Thyroid gland (tissue), 4 donors: ENCODE measurements at regions not wholly inside any gene's neighbourhood (a gene's known extent, or its start where the extent isn't known, plus 50 kb on each side); places are given as distances from the start of the nearest gene placed in this dataset.

Source experiments
- DNase-seq, 2 donors: peaks; one replicate each; pipeline ENCODE4 v3.0.0-alpha.2; 2019
- H3K27ac ChIP-seq, 3 donors: fragments of 200-600 bp; sonication (generic); 1 replicate in 2 of 3; 2 replicates in 1 of 3; pipeline ENCODE4 v1.5.1; 2016 to 2019; ENCODE audit warnings: mild to moderate bottlenecking in 1 of 3, moderate library complexity in 1 of 3
- H3K27me3 ChIP-seq: fragments of 200-600 bp; sonication (generic); one replicate; pipeline ENCODE4 v1.5.1; 2019
- H3K36me3 ChIP-seq, 2 donors: fragments of 200-600 bp; sonication (generic); one replicate each; pipeline ENCODE4 v1.5.1; 2016 to 2019
- H3K4me1 ChIP-seq, 2 donors: fragments of 200-600 bp; sonication (generic); one replicate each; pipeline ENCODE4 v1.5.1; 2017 to 2019
- H3K4me3 ChIP-seq, 3 donors: fragments of 200-600 bp; sonication (generic); replicated peaks in 1 of 3; 1 replicate in 2 of 3; 2 replicates in 1 of 3; pipeline ENCODE4 v1.5.1; 2016; ENCODE audit warnings: mild to moderate bottlenecking in 1 of 3
- H3K9me3 ChIP-seq: fragments of 200-600 bp; sonication (generic); one replicate; pipeline ENCODE4 v1.5.1; 2017
- POLR2A ChIP-seq, 2 donors: fragments of 450-650 bp; IDR thresholded peaks; one replicate each; pipeline ENCODE4 v1.6.1; 2017; ENCODE audit warnings: antibody characterized with exemption in 2 of 2, mild to moderate bottlenecking in 2 of 2, moderate library complexity in 1 of 2
- WGBS, 2 donors: methylation state at CpG; one replicate each; pipeline ENCODE4 v1.1.5; 2017; 5-methylcytosine and 5-hydroxymethylcytosine counted together
- intact Hi-C: fragments of 100-400 bp; cut with DNase I; formaldehyde crosslinking; loops from one replicate; pipeline ENCODE4 v1.15.1; 2023
- TF ChIP-seq, protein P1 (sequence below), 6 experiments: fragments of 200-600 bp in 3 of 6; fragments of 450-650 bp in 3 of 6; sonication (generic) in 3 of 6; IDR thresholded peaks; one replicate each; pipeline ENCODE4 v1.5.1; 2016 to 2019; ENCODE audit warnings: antibody characterized with exemption in 6 of 6, mild to moderate bottlenecking in 2 of 6, inconsistent platforms in 1 of 6, moderate library complexity in 1 of 6

DNA sequence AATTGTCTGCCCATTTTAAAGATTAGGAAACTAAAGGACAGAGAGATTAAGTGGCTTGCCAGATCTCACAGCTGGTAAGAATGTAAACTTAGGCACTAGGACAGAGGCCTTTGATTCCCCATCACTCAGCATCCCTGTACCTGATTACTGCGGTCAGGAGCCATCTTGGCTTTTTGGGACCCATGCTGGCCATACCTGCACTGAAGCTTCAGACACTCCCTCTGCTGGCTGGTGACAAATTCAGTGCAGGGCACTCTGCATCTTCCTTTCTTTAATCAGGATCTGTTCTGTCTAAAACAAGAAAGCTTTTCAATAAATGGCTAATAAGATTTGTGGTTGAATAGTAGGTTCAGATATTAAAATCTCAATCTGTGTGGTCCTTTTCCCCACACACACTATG is 215.5 kb upstream of the RORB start:
- H3K36me3 ChIP-seq, result no peaks in the 10 kb centered on the region
- TF ChIP-seq, protein P1, sequence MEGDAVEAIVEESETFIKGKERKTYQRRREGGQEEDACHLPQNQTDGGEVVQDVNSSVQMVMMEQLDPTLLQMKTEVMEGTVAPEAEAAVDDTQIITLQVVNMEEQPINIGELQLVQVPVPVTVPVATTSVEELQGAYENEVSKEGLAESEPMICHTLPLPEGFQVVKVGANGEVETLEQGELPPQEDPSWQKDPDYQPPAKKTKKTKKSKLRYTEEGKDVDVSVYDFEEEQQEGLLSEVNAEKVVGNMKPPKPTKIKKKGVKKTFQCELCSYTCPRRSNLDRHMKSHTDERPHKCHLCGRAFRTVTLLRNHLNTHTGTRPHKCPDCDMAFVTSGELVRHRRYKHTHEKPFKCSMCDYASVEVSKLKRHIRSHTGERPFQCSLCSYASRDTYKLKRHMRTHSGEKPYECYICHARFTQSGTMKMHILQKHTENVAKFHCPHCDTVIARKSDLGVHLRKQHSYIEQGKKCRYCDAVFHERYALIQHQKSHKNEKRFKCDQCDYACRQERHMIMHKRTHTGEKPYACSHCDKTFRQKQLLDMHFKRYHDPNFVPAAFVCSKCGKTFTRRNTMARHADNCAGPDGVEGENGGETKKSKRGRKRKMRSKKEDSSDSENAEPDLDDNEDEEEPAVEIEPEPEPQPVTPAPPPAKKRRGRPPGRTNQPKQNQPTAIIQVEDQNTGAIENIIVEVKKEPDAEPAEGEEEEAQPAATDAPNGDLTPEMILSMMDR (IDR thresholded peaks at IDR 0.05), result no peak
- TF ChIP-seq POLR2A (IDR thresholded peaks at IDR 0.05), result no peak
- no peak for DNase-seq
- WGBS, 2 donors, result 95 to 100% methylated on average over 1 of the region's 1 CpG
- no peak overlapping the region for H3K4me3 ChIP-seq
- peaks cover 0 to 5% of the 10 kb centered on the region in 2 donors for H3K4me1 ChIP-seq
- no peaks in the 10 kb centered on the region for H3K9me3 ChIP-seq
- intact Hi-C loops, result no loop called here
- no peaks in the 10 kb centered on the region for H3K27me3 ChIP-seq
- H3K27ac ChIP-seq, result no peak overlapping the region

DNA sequence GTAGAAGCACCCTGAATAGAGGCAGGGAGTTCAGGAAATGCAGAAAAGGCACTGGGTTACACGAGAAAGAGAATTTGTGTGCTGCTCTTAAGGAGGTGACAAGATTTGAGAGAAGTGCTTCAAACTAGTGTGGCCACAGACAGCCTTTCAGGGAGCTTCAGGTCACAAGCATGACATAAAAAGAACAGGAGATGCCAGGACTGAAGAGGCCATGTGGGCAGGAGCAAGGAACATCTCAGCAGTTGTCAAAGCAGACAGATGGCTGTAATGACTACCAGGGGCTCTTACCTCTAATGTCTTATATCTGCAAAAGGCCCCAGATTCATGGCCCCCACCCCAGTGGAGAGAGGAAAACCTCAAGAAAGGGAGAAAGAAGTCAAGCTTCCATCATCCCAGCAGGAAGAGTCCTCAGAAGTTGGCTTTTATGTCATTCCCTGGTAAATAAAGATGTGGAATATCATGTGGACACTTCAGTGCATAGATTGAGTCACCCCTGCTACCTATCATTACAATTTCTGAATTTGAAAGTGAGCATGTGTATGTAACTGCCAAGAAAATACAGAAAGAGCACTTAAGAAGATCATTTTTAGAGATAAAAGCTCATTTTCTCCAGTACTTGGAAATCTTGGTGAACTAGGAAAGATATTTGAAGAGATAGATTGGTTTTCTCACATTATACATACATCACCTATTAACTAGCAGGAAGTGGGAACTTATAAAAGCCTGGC is 214.4 kb upstream of the RORB start:
- TF ChIP-seq POLR2A (IDR thresholded peaks at IDR 0.05), result no peak
- TF ChIP-seq, protein P1 (IDR thresholded peaks at IDR 0.05), result no peak
- intact Hi-C loops, result no loop called here
- Histone ChIP-seq H3K36me3 (no peaks in the 10 kb centered on the region), H3K27me3 (no peaks in the 10 kb centered on the region), H3K27ac (no peak overlapping the region), H3K9me3 (no peaks in the 10 kb centered on the region), H3K4me3 (no peak overlapping the region), H3K4me1 (peaks cover 0 to 5% of the 10 kb centered on the region in 2 donors)
- no peak for DNase-seq
- 0 to 63% methylated on average over 1 of the region's 1 CpG for WGBS, 2 donors

DNA sequence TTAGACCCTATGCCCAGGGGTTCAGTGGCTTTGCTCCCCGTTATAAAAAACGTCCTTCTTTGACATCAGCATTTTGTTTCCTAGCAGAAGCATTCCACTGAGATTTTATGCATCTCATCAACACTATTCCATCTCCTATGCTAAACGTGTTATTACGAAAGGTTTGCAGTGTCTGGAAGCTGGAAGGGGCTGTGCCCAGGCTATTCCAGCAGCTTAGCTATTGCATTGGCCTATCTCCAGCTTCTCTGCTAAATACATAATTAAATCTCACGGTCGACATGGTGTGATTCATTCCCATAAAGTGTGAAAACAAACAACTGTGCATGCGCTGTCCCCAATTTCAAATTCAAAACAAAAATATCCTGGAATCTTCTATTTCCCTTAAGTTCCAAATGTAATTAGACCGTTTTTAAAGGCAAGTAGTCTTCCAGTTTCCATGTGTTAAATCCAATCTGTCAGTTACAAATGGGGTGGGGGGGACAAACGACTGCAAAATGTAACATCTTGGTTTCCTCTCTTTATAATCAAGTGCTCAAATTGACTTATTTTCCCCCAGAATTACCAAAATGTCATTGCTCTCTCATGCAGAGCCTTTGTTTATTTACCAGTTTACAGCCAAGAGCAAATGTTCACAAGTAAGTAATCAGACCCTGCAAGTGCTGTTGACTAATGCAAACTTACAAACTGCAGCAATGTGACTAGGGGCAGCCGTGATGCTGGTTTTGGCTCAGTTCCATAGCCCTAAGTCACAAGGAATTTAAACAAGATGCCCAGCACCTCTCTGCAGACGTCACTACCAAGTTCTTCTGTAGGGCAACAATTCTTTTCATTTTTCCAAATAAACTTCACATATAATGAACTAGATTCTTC is 212.3 kb upstream of the RORB start:
- Histone ChIP-seq H3K9me3 (no peaks in the 10 kb centered on the region), H3K36me3 (no peaks in the 10 kb centered on the region), H3K4me3 (no peak overlapping the region), H3K27me3 (no peaks in the 10 kb centered on the region), H3K27ac (no peak overlapping the region), H3K4me1 (peaks cover 0 to 5% of the 10 kb centered on the region in 2 donors)
- intact Hi-C loops, result no loop called here
- 32 to 34% methylated on average over 11 of the region's 11 CpGs for WGBS, 2 donors
- TF ChIP-seq POLR2A (IDR thresholded peaks at IDR 0.05), result no peak
- TF ChIP-seq, protein P1 (IDR thresholded peaks at IDR 0.05), result no peak
- DNase-seq, result no peak

DNA sequence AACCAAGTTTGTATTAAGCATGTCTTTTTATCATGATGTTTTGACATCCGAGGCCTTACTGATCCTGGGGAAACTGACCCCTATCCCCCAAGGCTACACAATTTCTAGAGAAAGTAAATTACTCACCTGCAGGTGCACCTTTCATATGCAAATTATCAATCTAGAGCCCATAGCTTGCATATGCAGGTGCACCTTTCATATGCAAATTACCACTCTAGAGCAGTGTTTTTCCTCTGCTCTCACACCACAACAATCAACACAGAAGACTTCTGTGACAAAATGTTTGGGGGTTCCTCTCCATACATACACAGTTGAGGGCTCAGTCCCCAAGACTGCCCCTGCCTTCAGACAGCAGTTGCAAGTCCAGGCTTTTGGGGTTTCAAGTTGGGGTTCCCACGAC is 203.7 kb upstream of the RORB start:
- no peaks in the 10 kb centered on the region for H3K9me3 ChIP-seq
- no peak overlapping the region for H3K4me3 ChIP-seq
- 90 to 94% methylated on average over 2 of the region's 2 CpGs for WGBS, 2 donors
- no peak for TF ChIP-seq POLR2A (IDR thresholded peaks at IDR 0.05)
- TF ChIP-seq, protein P1 (IDR thresholded peaks at IDR 0.05), result no peak
- H3K36me3 ChIP-seq, result no peaks in the 10 kb centered on the region
- no peak for DNase-seq
- intact Hi-C loops, result no loop called here
- no peaks in the 10 kb centered on the region for H3K27me3 ChIP-seq
- no peaks in the 10 kb centered on the region for H3K4me1 ChIP-seq
- no peak overlapping the region for H3K27ac ChIP-seq

DNA sequence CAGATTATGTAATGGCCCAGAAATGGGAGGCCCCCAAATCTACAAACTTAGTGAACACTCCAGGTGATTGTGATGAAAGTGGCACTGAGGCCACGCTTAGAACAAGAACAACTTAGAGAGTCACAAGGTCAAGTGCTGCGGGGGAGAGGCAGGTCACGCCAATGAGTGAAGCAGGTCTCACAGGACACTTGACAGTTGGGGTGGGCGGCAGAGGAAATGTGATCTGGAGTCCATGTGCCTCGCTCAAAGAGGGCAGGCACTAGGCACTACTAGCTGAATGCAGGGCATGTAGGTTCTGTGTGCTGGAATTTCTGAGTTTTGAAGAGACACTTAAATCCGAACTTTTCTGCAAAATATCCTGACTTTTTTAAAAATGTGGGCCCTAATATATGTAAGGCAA is 193.2 kb upstream of the RORB start:
- no peak for DNase-seq
- Histone ChIP-seq H3K27ac (no peak overlapping the region), H3K4me3 (no peak overlapping the region), H3K4me1 (no peaks in the 10 kb centered on the region), H3K36me3 (no peaks in the 10 kb centered on the region), H3K27me3 (no peaks in the 10 kb centered on the region), H3K9me3 (no peaks in the 10 kb centered on the region)
- intact Hi-C loops, result no loop called here
- 49 to 57% methylated on average over 6 of the region's 6 CpGs for WGBS, 2 donors
- TF ChIP-seq, protein P1 (IDR thresholded peaks at IDR 0.05), result no peak
- no peak for TF ChIP-seq POLR2A (IDR thresholded peaks at IDR 0.05)
